GM19397 (cell line): ENCODE measurements at regions not wholly inside any gene's neighbourhood (a gene's known extent, or its start where the extent isn't known, plus 50 kb on each side); places are given as distances from the start of the nearest gene placed in this dataset.
"Not testable (repeated sequence)": the region's sequence is repeated elsewhere in the genome, so short reads cannot be mapped to it uniquely, and the experiment has no call there.

Experiments
- ATAC-seq: cut with Tn5 transposase; IDR thresholded peaks from one replicate; pipeline ENCODE4 v1.9.1; 2021; ENCODE audit warnings: mild to moderate bottlenecking, moderate library complexity; ENCODE audit not compliant: unreplicated experiment

- ATAC-seq: no peak
Observed at GRCh38 chr4:171017593-171017992, 795.6 kb upstream of the GALNTL6 start.

GRCh38 chr4:171016145-171016544, 797.1 kb upstream of the GALNTL6 start:
- ATAC-seq: no peak

GRCh38 chr4:171015441-171015840, 797.8 kb upstream of the GALNTL6 start:
- no peak for ATAC-seq

- no peak for ATAC-seq
Observed at GRCh38 chr4:171007618-171008390, 805.4 kb upstream of the GALNTL6 start.

- ATAC-seq: no peak
Observed at GRCh38 chr4:171002246-171002645, 811.0 kb upstream of the GALNTL6 start.

DNA sequence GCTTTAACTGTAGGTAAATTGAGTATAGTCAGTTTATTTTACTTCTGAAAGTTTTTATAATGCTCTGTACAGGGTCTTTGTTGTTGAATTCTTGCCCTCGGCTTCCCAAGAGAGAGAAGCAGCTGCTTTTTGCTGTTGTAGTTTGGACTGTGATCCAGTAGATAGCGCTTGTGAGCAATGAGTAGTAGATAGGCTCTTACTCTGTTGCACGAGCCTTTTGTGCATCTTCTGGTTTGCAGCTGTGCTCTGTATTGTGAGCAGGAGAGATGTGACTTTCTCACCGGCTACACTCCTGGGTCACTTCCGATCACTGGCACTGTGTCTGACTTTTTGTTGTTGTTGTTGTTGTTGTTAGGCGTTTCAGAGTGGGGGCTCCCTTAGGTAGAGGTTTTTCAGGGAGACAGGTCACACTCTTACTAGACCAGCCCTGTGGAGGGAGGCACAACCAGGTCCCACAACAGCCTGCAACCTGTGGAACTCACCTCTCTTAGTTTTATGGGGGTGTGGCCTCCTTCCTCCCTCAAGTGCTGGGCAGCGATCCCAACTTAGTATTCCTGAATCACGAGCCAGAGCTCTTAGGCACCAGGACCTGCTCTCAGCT, 822.1 kb upstream of the GALNTL6 start:
- peak; percentile 80 for ATAC-seq

DNA sequence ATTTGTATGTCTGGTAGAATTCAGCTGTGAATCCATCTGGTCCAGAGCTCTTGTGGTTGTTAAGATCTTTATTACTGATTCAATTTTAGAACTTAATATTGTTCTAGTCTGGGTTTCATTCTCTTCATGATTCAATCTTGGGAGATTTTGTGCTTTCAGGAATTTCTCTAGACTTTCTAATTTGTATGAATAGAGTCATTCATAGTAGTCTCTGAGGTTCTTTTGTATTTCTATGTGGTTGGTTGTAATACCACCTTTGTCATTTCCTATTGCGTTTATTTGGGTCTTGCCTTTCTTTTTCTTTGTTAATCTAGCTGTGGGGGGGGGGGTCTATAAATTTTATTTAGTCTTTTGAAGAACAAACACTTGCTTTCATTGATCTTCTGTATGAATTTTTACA, 824.8 kb upstream of the GALNTL6 start:
- ATAC-seq: no peak

GRCh38 chr4:170979736-170980135, 833.5 kb upstream of the GALNTL6 start:
- no peak for ATAC-seq

- ATAC-seq: no peak
Observed at GRCh38 chr4:170978990-170979389, 834.2 kb upstream of the GALNTL6 start.

- no peak for ATAC-seq
Observed at GRCh38 chr4:170949084-170949483, 859.3 kb upstream of the AADAT start.

- ATAC-seq: no peak
Observed at GRCh38 chr4:170940043-170940724, 850.4 kb upstream of the AADAT start.

DNA sequence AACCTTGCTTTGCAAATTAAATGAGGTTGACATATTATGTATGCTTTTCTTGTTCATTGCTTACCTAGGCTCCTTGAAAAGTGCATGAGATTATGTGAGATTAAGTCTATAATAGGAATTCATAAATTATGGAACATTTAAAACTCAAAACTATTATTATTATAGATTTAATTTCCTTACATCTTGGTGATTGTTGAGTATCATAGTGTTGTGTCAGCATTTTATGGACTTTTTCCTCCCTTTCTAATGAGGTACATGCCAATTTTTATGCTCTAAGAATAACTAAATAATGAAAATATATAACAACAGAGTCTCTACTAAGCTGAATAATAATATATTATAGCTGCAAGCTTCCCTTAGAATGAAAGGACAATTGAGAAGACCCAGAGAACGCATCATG, 848.8 kb upstream of the AADAT start:
- ATAC-seq: no peak

DNA sequence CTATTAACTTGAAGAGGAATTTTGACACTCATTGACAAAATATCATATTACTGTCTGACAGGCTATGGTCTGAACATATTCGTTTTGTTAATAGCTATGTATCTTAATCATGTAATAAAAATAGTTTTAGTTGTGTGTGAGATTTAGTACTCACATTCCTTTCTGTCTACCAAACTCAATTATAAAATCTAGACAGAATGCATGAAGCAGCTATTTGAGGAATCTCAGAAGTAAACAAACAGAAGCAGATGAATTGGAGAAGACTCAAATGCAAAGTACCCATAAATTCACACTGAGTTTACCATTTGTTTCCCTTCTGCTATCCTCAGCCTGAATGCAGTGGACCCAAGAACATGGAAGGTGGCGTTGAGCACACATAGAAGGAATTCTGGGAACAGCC, 841.6 kb upstream of the AADAT start:
- ATAC-seq: no peak

- ATAC-seq: no peak
Observed at GRCh38 chr4:170888660-170889059, 798.9 kb upstream of the AADAT start.

DNA sequence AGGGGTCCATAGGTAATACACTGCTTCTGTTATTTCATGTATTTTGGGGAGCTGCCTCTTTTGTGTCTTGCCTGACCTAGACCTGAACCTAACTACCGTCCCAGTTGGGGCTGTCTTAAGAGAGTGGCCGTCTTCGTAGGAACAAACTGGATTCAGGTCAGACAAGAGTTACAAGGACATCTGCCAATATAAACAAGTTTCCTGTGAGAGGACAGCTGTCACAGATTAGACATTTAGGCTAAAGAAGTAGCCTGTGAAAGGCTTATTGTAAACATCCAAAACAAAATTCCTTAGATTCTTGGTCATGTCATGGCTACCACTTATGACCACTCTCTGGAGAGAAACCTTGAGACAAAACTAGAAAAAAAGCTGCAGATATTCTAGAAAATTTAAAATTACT, 797.6 kb upstream of the AADAT start:
- no peak for ATAC-seq

DNA sequence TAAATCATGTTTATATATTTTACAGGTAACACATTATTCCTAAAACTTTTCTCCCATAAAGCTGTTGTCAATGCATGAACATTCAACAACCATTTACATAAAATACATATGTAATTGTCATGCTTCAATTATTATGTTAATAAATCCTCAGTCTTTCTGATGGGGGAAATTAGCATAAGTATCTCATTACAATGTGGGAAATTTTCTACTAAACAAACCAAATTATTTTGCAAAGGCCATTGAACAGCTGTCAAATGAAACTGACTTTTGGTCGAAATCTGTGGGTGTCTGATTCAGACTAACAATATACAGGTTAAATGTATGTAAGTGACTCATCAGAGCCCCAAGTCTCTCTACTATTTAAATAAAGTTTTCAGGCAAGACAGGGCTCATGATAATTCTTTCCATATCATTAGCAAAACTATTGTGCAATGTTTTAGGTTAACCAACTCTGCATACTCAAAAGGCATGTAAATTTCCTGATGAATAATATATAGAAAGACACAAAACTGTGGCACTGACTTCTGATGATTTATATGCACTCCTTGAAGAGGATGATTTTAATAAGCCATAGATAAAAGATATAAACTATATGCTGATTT, 795.3 kb upstream of the AADAT start:
- no peak for ATAC-seq

- ATAC-seq: not testable (repeated sequence)
Observed at GRCh38 chr4:170881646-170882045, 791.9 kb upstream of the AADAT start.

DNA sequence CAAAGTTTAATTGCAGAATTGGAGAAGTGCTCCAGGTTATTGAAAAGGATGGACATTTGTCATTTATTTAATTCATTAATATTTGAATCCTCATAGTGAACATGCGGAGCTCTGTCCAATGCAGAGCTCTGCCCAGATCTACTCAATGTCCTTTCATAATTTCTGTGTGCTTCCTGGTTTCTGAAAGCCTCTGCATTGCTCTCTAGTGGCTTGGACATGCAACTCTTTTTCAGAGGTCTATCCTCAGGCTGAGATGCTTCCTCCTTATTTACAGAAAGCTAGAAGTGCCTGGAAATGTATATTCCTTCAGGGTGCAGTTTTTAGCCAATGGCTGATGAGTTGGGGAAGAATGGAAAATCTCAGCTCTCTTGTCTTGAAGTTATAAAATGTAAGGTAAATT, 786.1 kb upstream of the AADAT start:
- no peak for ATAC-seq

- ATAC-seq: no peak
Observed at GRCh38 chr4:170872794-170873193, 783.0 kb upstream of the AADAT start.

DNA sequence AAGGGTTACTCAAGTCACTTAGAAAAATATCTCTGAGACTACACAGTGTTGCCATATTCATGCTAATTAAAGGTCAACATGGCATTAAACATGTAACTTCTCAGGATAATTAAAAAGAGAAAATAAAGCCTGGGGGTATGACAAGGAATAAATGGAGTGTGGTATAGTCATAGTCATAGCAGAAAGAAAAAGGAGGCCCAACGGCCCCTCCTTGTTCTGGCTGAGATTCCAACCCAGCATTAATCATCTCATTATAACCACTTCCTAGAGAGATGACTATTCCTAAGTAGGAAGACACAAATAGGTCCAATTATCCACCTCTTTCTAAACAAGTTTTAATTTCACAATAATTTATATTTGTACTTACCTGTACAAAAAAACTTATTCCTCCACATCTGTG, 778.4 kb upstream of the AADAT start:
- no peak for ATAC-seq

DNA sequence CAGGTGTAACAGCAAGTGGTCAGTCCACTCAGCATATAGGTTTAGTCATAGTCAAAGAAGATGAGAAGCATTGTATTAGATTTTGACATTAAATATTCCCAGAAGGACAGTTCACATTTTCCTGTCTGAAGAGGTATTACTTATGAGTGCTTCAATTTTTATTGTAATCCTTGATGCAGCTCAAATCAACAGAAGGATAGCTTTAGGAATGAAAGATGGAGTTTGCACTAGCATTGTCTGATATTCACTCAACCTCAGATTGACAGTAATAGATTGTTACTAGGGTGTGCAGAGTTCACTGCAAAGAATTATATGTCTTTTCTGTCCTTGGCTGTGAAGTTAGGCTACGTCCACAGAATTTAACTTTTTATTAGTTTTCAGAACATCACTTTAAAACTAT, 764.3 kb upstream of the AADAT start:
- no peak for ATAC-seq
